ENCODE measurements at regions not wholly inside any gene's neighbourhood (a gene's known extent, or its start where the extent isn't known, plus 50 kb on each side); places are given as distances from the start of the nearest gene placed in this dataset.

- TF ChIP-seq, protein P1, sequence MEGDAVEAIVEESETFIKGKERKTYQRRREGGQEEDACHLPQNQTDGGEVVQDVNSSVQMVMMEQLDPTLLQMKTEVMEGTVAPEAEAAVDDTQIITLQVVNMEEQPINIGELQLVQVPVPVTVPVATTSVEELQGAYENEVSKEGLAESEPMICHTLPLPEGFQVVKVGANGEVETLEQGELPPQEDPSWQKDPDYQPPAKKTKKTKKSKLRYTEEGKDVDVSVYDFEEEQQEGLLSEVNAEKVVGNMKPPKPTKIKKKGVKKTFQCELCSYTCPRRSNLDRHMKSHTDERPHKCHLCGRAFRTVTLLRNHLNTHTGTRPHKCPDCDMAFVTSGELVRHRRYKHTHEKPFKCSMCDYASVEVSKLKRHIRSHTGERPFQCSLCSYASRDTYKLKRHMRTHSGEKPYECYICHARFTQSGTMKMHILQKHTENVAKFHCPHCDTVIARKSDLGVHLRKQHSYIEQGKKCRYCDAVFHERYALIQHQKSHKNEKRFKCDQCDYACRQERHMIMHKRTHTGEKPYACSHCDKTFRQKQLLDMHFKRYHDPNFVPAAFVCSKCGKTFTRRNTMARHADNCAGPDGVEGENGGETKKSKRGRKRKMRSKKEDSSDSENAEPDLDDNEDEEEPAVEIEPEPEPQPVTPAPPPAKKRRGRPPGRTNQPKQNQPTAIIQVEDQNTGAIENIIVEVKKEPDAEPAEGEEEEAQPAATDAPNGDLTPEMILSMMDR (IDR thresholded peaks at IDR 0.05; ENCODE audit: low read depth, low read length, missing input control): no peak
- TF ChIP-seq SP1 (IDR thresholded peaks at IDR 0.05) (no peak), YY1 (IDR thresholded peaks at IDR 0.05) (no peak), RAD21 (IDR thresholded peaks at IDR 0.05) (no peak), JUND (IDR thresholded peaks at IDR 0.05) (no peak), REST (IDR thresholded peaks at IDR 0.05) (no peak), TAF1 (conservative IDR thresholded peaks at IDR 0.05) (no peak)
Measured at GRCh38 chr18:41893432-41893831, 61.6 kb upstream of the PIK3C3 start.

Measured in liver (tissue), 3 donors.